ENCODE measurements at regions not wholly inside any gene's neighbourhood (a gene's known extent, or its start where the extent isn't known, plus 50 kb on each side); places are given as distances from the start of the nearest gene placed in this dataset.

GRCh38 chr10:83153714-83154113 lies 985.6 kb upstream of the GHITM start:
- Histone ChIP-seq H3K36me3 (ENCODE audit: low read depth, low read length) (no peaks in the 10 kb centered on the region), H3K4me1 (ENCODE audit: insufficient read depth, low read length) (no peaks in the 10 kb centered on the region), H3K9me2 (replicated peaks; ENCODE audit: low read length) (no peaks in the 10 kb centered on the region), H3K4me2 (ENCODE audit: low read length) (no peak overlapping the region), H3K9ac (ENCODE audit: low read length) (no peak overlapping the region), H4K20me1 (ENCODE audit: low read length) (no peaks in the 10 kb centered on the region), H3K79me2 (ENCODE audit: low read length) (no peaks in the 10 kb centered on the region), H3K27ac (ENCODE audit: low read length) (no peak overlapping the region), H2AFZ (ENCODE audit: low read length) (no peak overlapping the region), H3F3A (ENCODE audit: low read length, unreplicated experiment) (no peaks in the 10 kb centered on the region), H3K9me3 (ENCODE audit: low read length) (peaks cover 4% of the 10 kb centered on the region; the same call in 1 of the 2 replicates), H3K4me3 (ENCODE audit: low read length) (no peak overlapping the region), H3K27me3 (ENCODE audit: low read length) (no peaks in the 10 kb centered on the region)
- ATAC-seq, result no peak
- intact Hi-C loops (cut with micrococcal nuclease), result no loop called here
- CTCF ChIA-PET, result no interaction called here
- TF ChIP-seq EZH2phosphoT487 (IDR thresholded peaks at IDR 0.05; ENCODE audit: borderline replicate concordance, low read length), result no peak
- TF ChIP-seq, protein P1, sequence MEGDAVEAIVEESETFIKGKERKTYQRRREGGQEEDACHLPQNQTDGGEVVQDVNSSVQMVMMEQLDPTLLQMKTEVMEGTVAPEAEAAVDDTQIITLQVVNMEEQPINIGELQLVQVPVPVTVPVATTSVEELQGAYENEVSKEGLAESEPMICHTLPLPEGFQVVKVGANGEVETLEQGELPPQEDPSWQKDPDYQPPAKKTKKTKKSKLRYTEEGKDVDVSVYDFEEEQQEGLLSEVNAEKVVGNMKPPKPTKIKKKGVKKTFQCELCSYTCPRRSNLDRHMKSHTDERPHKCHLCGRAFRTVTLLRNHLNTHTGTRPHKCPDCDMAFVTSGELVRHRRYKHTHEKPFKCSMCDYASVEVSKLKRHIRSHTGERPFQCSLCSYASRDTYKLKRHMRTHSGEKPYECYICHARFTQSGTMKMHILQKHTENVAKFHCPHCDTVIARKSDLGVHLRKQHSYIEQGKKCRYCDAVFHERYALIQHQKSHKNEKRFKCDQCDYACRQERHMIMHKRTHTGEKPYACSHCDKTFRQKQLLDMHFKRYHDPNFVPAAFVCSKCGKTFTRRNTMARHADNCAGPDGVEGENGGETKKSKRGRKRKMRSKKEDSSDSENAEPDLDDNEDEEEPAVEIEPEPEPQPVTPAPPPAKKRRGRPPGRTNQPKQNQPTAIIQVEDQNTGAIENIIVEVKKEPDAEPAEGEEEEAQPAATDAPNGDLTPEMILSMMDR (conservative IDR thresholded peaks at IDR 0.05; ENCODE audit: low read depth, low read length), result no peak
- TF ChIP-seq EZH2 (IDR thresholded peaks at IDR 0.05; ENCODE audit: low read length, unreplicated experiment), result no peak
- POLR2A ChIA-PET (ENCODE audit: unreplicated experiment), result no interaction called here
- no TSS peak for BruUV-seq (replicated peaks)
- no peak for DNase-seq

GRCh38 chr10:83164156-83164555 lies 975.2 kb upstream of the GHITM start:
- ATAC-seq (no peak), DNase-seq (no peak)
- H3K4me1 ChIP-seq (ENCODE audit: insufficient read depth, low read length), result no peaks in the 10 kb centered on the region
- H3K79me2 ChIP-seq (ENCODE audit: low read length), result no peaks in the 10 kb centered on the region
- TF ChIP-seq EZH2phosphoT487 (IDR thresholded peaks at IDR 0.05; ENCODE audit: borderline replicate concordance, low read length) (no peak), EZH2 (IDR thresholded peaks at IDR 0.05; ENCODE audit: low read length, unreplicated experiment) (no peak)
- TF ChIP-seq, protein P1 (conservative IDR thresholded peaks at IDR 0.05; ENCODE audit: low read depth, low read length), result no peak
- no peaks in the 10 kb centered on the region for H3K9me2 ChIP-seq (replicated peaks; ENCODE audit: low read length)
- ChIA-PET POLR2A (ENCODE audit: unreplicated experiment) (no interaction called here), CTCF (no interaction called here)
- no peaks in the 10 kb centered on the region for H3K9me3 ChIP-seq (ENCODE audit: low read length)
- no peak overlapping the region for H3K4me3 ChIP-seq (ENCODE audit: low read length)
- H3K27me3 ChIP-seq (ENCODE audit: low read length), result no peaks in the 10 kb centered on the region
- no peak overlapping the region for H2AFZ ChIP-seq (ENCODE audit: low read length)
- no peaks in the 10 kb centered on the region for H3K36me3 ChIP-seq (ENCODE audit: low read depth, low read length)
- no peak overlapping the region for H3K4me2 ChIP-seq (ENCODE audit: low read length)
- intact Hi-C loops (cut with micrococcal nuclease), result no loop called here
- no peaks in the 10 kb centered on the region for H3F3A ChIP-seq (ENCODE audit: low read length, unreplicated experiment)
- no TSS peak for BruUV-seq (replicated peaks)
- no peak overlapping the region for H3K9ac ChIP-seq (ENCODE audit: low read length)
- H4K20me1 ChIP-seq (ENCODE audit: low read length), result no peaks in the 10 kb centered on the region
- H3K27ac ChIP-seq (ENCODE audit: low read length), result no peak overlapping the region

DNA sequence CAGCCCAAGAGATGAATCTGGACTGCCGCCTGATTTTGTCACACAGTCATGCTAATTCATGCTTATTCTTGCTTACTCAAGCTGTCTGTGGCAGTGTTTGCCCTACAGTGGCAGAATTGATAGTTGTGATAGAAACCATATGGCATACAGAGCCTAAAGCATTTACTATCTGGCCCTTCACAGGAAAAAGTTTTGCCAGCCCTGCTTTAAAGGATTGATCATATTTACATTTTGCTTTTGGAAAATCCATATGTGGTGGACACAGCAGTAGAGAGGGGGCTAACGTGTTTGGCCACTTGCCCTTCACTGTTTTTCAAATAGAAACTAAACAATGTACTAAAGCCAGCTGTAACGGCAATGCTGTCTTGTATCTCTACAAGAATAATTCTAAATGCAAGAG lies 974.0 kb upstream of the GHITM start:
- H3K27ac ChIP-seq (ENCODE audit: low read length), result no peak overlapping the region
- no peaks in the 10 kb centered on the region for H3K79me2 ChIP-seq (ENCODE audit: low read length)
- ChIA-PET CTCF (no interaction called here), POLR2A (ENCODE audit: unreplicated experiment) (no interaction called here)
- no peaks in the 10 kb centered on the region for H3K9me2 ChIP-seq (replicated peaks; ENCODE audit: low read length)
- H3F3A ChIP-seq (ENCODE audit: low read length, unreplicated experiment), result no peaks in the 10 kb centered on the region
- H3K36me3 ChIP-seq (ENCODE audit: low read depth, low read length), result no peaks in the 10 kb centered on the region
- TF ChIP-seq EZH2 (IDR thresholded peaks at IDR 0.05; ENCODE audit: low read length, unreplicated experiment) (no peak), EZH2phosphoT487 (IDR thresholded peaks at IDR 0.05; ENCODE audit: borderline replicate concordance, low read length) (no peak)
- TF ChIP-seq, protein P1 (conservative IDR thresholded peaks at IDR 0.05; ENCODE audit: low read depth, low read length), result no peak
- H2AFZ ChIP-seq (ENCODE audit: low read length), result no peak overlapping the region
- BruUV-seq (replicated peaks), result no TSS peak
- no peak for ATAC-seq
- no peak overlapping the region for H3K4me2 ChIP-seq (ENCODE audit: low read length)
- no peaks in the 10 kb centered on the region for H3K9me3 ChIP-seq (ENCODE audit: low read length)
- H3K4me3 ChIP-seq (ENCODE audit: low read length), result no peak overlapping the region
- H3K9ac ChIP-seq (ENCODE audit: low read length), result no peak overlapping the region
- intact Hi-C loops (cut with micrococcal nuclease), result no loop called here
- no peaks in the 10 kb centered on the region for H3K27me3 ChIP-seq (ENCODE audit: low read length)
- H3K4me1 ChIP-seq (ENCODE audit: insufficient read depth, low read length), result no peaks in the 10 kb centered on the region
- H4K20me1 ChIP-seq (ENCODE audit: low read length), result no peaks in the 10 kb centered on the region
- no peak for DNase-seq

Measured in PC-3 (cell line).